CD14-positive monocyte (primary cell): ENCODE measurements at regions not wholly inside any gene's neighbourhood (a gene's known extent, or its start where the extent isn't known, plus 50 kb on each side); places are given as distances from the start of the nearest gene placed in this dataset.

ENCODE experiments used
- DNase-seq, 3 donors: peaks; one replicate each; pipeline ENCODE4 v3.0.0-alpha.2; 2011 to 2022
- H2AFZ ChIP-seq: 2 replicates; pipeline ENCODE4 v1.6.0; 2012; ENCODE audit warnings: mild to moderate bottlenecking, low read depth, low read length, inconsistent platforms; ENCODE audit not compliant: insufficient read depth, poor library complexity, severe bottlenecking
- H3K27ac ChIP-seq, 2 donors: 1 replicate in 1 of 2; 2 replicates in 1 of 2; pipeline ENCODE4 v1.5.1; 2012 to 2013; ENCODE audit warnings: low read length in 2 of 2, control low read depth in 1 of 2, inconsistent platforms in 1 of 2, low read depth in 1 of 2, mild to moderate bottlenecking in 1 of 2
- H3K27me3 ChIP-seq, 2 donors: one replicate each; pipeline versions ENCODE4 v1.6.0 to v1.6.1; 2011 to 2013; ENCODE audit warnings: low read length in 2 of 2; ENCODE audit not compliant: control insufficient read depth in 2 of 2, insufficient read depth in 2 of 2
- H3K36me3 ChIP-seq, 2 donors: replicated peaks in 1 of 2; 1 replicate in 1 of 2; 2 replicates in 1 of 2; pipeline versions ENCODE4 v1.5.1 to v1.6.1; 2012 to 2013; ENCODE audit warnings: low read length in 2 of 2, control low read depth in 1 of 2, inconsistent platforms in 1 of 2, mild to moderate bottlenecking in 1 of 2; ENCODE audit not compliant: insufficient read depth in 2 of 2, control insufficient read depth in 1 of 2
- H3K4me1 ChIP-seq, 2 donors: 1 replicate in 1 of 2; 2 replicates in 1 of 2; pipeline versions ENCODE4 v1.5.1 to v1.6.1; 2012 to 2013; ENCODE audit warnings: low read length in 2 of 2, control low read depth in 1 of 2, inconsistent platforms in 1 of 2, mild to moderate bottlenecking in 1 of 2, moderate library complexity in 1 of 2; ENCODE audit not compliant: insufficient read depth in 2 of 2, control insufficient read depth in 1 of 2
- H3K4me2 ChIP-seq: replicated peaks from 2 replicates; pipeline ENCODE3; 2012; ENCODE audit warnings: low read length, moderate library complexity, mild to moderate bottlenecking; ENCODE audit not compliant: poor library complexity, severe bottlenecking; ENCODE audit errors: extremely low read depth
- H3K4me3 ChIP-seq, 3 experiments: fragments of 200-600 bp in 1 of 3; sonication (generic) in 1 of 3; replicated peaks in 1 of 3; 1 replicate in 2 of 3; 2 replicates in 1 of 3; pipeline ENCODE4 v1.5.1; 2011 to 2013; ENCODE audit warnings: low read length in 3 of 3, mild to moderate bottlenecking in 3 of 3, control low read depth in 2 of 3, low read depth in 2 of 3, inconsistent platforms in 1 of 3, moderate library complexity in 1 of 3
- H3K79me2 ChIP-seq: 2 replicates; pipeline ENCODE4 v1.6.0; 2012; ENCODE audit warnings: mild to moderate bottlenecking, control low read depth, inconsistent platforms, low read length, moderate library complexity; ENCODE audit not compliant: insufficient read depth
- H3K9ac ChIP-seq: 2 replicates; pipeline ENCODE4 v1.6.0; 2017; ENCODE audit warnings: low read length, mild to moderate bottlenecking; ENCODE audit not compliant: insufficient read depth, poor library complexity, severe bottlenecking
- H3K9me3 ChIP-seq, 2 donors: replicated peaks in 1 of 2; 1 replicate in 1 of 2; 2 replicates in 1 of 2; pipeline versions ENCODE4 v1.5.1 to v1.6.1; 2012 to 2013; ENCODE audit warnings: low read length in 2 of 2, control low read depth in 1 of 2; ENCODE audit not compliant: control insufficient read depth in 1 of 2, insufficient read depth in 1 of 2
- H4K20me1 ChIP-seq: 2 replicates; pipeline ENCODE4 v1.6.0; 2012; ENCODE audit warnings: mild to moderate bottlenecking, low read length, control low read depth, moderate library complexity; ENCODE audit not compliant: insufficient read depth
- H3K27ac Mint-ChIP-seq, 7 donors: one replicate each; pipeline ENCODE4 v1.8.0; 2020; ENCODE audit warnings: mild to moderate bottlenecking in 7 of 7, mixed read lengths in 7 of 7, moderate library complexity in 6 of 7, inconsistent platforms in 2 of 7
- H3K27me3 Mint-ChIP-seq, 3 donors: one replicate each; pipeline ENCODE4 v1.8.0; 2021 to 2022; ENCODE audit warnings: low read depth in 3 of 3, mild to moderate bottlenecking in 3 of 3, mixed read lengths in 3 of 3, moderate library complexity in 3 of 3, inconsistent platforms in 1 of 3
- H3K36me3 Mint-ChIP-seq, 2 donors: one replicate each; pipeline ENCODE4 v1.8.0; 2020; ENCODE audit warnings: mixed read lengths in 2 of 2, inconsistent platforms in 1 of 2, mild to moderate bottlenecking in 1 of 2
- H3K4me1 Mint-ChIP-seq: one replicate; pipeline ENCODE4 v1.8.0; 2020; ENCODE audit warnings: mild to moderate bottlenecking, mixed read lengths
- H3K4me3 Mint-ChIP-seq, 2 donors: one replicate each; pipeline ENCODE4 v1.8.0; 2020; ENCODE audit warnings: mild to moderate bottlenecking in 2 of 2, mixed read lengths in 2 of 2, moderate library complexity in 1 of 2
- H3K9me3 Mint-ChIP-seq, 7 donors: one replicate each; pipeline ENCODE4 v1.8.0; 2020 to 2022; ENCODE audit warnings: mixed read lengths in 7 of 7, mild to moderate bottlenecking in 6 of 7, moderate library complexity in 6 of 7, inconsistent platforms in 2 of 7
- WGBS: methylation state at CpG from one replicate; pipeline ENCODE4 v1.1.5; 2013; ENCODE audit warnings: missing lambda C conversion rate; ENCODE audit not compliant: insufficient coverage; 5-methylcytosine and 5-hydroxymethylcytosine counted together
- intact Hi-C, 2 donors: fragments of 100-400 bp; cut with micrococcal nuclease; formaldehyde crosslinking; loops; one replicate each; pipeline versions ENCODE4 v1.15.0 to v1.15.1; 2023
- TF ChIP-seq, protein P1 (sequence below): fragments of 200-600 bp; IDR thresholded peaks from one replicate; pipeline ENCODE4 v1.8.0; 2022; ENCODE audit warnings: antibody characterized with exemption, mild to moderate bottlenecking

DNA sequence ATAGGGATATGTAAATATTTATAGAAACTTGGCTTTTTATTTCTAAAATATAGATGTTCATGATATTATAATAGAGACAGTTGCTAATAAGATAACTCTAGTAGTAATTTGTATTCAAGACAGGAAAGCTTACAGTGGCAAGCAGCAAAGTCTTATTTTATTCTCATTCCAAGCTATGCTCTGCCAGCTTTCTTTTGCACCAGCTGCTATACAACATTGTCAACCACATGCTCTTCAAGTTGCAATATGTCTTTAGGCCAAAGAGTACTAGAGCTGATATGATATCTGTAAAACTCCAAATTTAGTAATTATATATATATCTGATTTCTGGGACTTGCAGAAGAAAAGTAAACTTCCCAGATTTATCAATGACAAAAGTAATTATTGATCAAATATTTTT is 350.1 kb downstream of the HGF start:
- Histone ChIP-seq H3K79me2 (no peaks in the 10 kb centered on the region), H2AFZ (no peak overlapping the region), H3K9me3 (no peaks in the 10 kb centered on the region), H3K36me3 (no peaks in the 10 kb centered on the region), H3K27me3 (no peaks in the 10 kb centered on the region), H3K4me2 (no peak overlapping the region), H3K27ac (no peak overlapping the region), H3K9ac (no peak overlapping the region), H3K4me3 (no peak overlapping the region), H3K4me1 (no peaks in the 10 kb centered on the region), H4K20me1 (no peaks in the 10 kb centered on the region)
- DNase-seq: no peak
- Mint-ChIP-seq H3K27ac (no peak overlapping the region), H3K4me3 (no peak overlapping the region), H3K27me3 (no peaks in the 10 kb centered on the region), H3K4me1 (peaks cover 6% of the 10 kb centered on the region), H3K36me3 (no peaks in the 10 kb centered on the region), H3K9me3 (peaks cover 0 to 4% (median 0%) of the 10 kb centered on the region in 7 donors)
- intact Hi-C loops: no loop called here
- TF ChIP-seq, protein P1, sequence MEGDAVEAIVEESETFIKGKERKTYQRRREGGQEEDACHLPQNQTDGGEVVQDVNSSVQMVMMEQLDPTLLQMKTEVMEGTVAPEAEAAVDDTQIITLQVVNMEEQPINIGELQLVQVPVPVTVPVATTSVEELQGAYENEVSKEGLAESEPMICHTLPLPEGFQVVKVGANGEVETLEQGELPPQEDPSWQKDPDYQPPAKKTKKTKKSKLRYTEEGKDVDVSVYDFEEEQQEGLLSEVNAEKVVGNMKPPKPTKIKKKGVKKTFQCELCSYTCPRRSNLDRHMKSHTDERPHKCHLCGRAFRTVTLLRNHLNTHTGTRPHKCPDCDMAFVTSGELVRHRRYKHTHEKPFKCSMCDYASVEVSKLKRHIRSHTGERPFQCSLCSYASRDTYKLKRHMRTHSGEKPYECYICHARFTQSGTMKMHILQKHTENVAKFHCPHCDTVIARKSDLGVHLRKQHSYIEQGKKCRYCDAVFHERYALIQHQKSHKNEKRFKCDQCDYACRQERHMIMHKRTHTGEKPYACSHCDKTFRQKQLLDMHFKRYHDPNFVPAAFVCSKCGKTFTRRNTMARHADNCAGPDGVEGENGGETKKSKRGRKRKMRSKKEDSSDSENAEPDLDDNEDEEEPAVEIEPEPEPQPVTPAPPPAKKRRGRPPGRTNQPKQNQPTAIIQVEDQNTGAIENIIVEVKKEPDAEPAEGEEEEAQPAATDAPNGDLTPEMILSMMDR: no peak

DNA sequence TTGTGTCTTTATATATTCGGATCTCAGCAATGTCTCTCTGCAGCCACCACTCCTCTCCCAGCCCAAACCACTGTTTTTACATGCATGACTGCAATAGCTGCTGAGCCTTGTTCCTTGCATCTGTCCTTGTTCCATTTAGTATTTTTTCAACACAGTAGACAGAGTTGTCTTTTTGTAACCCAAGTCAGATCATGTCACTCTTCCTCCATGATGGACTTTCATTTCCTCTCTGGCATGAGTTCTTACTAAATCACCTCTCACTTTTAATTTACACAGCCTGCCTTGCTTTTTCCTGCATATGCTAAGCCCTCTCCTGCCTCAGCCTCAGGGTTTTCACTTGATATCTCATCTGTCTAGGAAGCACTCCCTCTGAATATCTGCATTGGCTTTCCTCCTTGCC is 353.2 kb downstream of the HGF start:
- Histone ChIP-seq H3K9me3 (no peaks in the 10 kb centered on the region), H2AFZ (no peak overlapping the region), H3K27ac (no peak overlapping the region), H3K27me3 (no peaks in the 10 kb centered on the region), H3K9ac (no peak overlapping the region), H3K4me3 (no peak overlapping the region), H3K4me1 (no peaks in the 10 kb centered on the region), H3K36me3 (no peaks in the 10 kb centered on the region), H3K79me2 (no peaks in the 10 kb centered on the region), H3K4me2 (no peak overlapping the region), H4K20me1 (no peaks in the 10 kb centered on the region)
- intact Hi-C loops: no loop called here
- H3K4me3 Mint-ChIP-seq: no peak overlapping the region
- peaks cover 6% of the 10 kb centered on the region for H3K4me1 Mint-ChIP-seq
- no peak for DNase-seq
- no peaks in the 10 kb centered on the region for H3K36me3 Mint-ChIP-seq
- peaks cover 0 to 4% (median 0%) of the 10 kb centered on the region in 7 donors for H3K9me3 Mint-ChIP-seq
- peak overlapping the region in 1 of 7 donors; percentile 17 for H3K27ac Mint-ChIP-seq
- 83% methylated on average over 1 of the region's 1 CpG for WGBS
- TF ChIP-seq, protein P1: no peak
- no peaks in the 10 kb centered on the region for H3K27me3 Mint-ChIP-seq
